ENCODE measurements at regions not wholly inside any gene's neighbourhood (a gene's known extent, or its start where the extent isn't known, plus 50 kb on each side); places are given as distances from the start of the nearest gene placed in this dataset.
"Not testable (repeated sequence)": the region's sequence is repeated elsewhere in the genome, so short reads cannot be mapped to it uniquely, and the experiment has no call there.

GRCh38 chr1:47680815-47681475 is 243.1 kb downstream of the FOXD2 start:
- DNase-seq: no peak

GRCh38 chr1:47681735-47682134 is 243.9 kb downstream of the FOXD2 start:
- DNase-seq: no peak

- no peak for DNase-seq
Measured at GRCh38 chr1:47682198-47682597, 244.4 kb downstream of the FOXD2 start.

GRCh38 chr1:47682786-47683350 is 245.0 kb downstream of the FOXD2 start:
- no peak for DNase-seq

DNA sequence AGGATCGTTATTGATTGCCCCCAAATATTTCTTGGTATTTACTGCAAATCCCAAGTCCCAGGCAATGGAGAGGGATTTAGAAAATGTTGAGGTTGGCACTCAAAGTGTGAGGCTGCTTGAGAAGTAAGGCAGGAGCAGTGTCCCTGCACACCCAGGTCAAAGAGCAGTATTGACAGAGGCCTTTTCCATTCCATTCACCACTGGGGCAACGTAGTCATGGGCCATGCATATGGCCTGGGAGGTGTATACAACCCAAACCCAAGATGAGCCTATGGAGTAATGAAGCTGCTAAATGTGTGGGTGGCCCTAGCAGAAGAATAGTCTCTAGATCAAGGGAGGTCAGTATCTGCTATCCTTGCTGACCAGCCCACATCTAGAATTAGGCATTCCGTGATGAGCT is 245.6 kb downstream of the FOXD2 start:
- DNase-seq: no peak

GRCh38 chr1:47684518-47684917 is 246.7 kb downstream of the FOXD2 start:
- no peak for DNase-seq

DNA sequence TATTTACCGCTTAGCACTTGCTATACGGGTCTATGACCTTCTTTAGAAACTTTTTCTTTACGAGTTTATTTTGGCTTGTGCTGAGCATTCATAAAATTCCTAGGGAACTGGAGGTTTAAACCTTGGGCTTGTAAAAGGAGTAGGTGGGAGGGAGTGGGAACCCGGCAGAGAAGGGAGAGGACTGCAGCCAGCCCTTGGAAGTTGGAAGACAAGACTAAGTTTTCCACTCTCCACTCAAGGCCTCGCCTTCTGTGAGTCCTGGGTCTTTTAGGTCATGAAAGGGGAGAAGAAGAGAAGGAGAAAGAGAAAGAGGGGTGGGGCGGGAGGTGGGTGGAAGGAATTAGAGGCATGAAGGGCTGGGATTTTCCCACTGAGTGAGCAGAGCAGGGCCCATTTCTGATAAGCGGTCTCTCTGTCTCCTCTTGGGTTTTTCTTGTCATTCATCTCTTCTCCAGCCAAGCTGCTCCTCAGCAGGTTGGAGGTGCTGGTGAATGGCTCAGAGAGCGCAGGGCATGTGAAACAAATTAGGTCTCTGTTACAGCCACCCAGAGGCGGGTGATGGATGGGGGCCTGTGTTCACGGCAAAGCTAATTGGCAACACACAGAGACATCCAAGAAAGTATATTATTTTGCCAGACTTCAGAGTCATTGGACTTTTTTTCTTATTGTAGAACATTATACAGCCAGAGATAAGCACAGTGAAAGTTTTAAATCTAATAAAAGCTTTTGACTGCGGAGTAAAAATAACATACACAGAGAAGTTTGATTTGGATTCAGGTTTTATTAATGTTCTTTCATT is 247.3 kb downstream of the FOXD2 start:
- no peak for DNase-seq

DNA sequence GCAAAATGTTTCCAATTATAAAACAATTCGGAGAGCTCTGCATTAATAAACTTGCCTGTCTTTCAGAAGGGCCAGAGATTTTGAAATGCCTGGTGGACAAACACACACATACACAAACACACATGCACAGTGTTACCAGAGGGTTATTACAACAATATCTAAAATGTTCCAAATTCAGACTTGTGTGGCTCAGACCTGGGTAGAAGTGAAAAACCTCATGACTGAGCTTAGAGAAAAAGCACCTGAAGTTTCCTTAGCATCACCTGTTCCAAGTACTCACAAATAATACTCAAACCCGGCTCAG is 247.9 kb downstream of the FOXD2 start:
- no peak for DNase-seq

DNA sequence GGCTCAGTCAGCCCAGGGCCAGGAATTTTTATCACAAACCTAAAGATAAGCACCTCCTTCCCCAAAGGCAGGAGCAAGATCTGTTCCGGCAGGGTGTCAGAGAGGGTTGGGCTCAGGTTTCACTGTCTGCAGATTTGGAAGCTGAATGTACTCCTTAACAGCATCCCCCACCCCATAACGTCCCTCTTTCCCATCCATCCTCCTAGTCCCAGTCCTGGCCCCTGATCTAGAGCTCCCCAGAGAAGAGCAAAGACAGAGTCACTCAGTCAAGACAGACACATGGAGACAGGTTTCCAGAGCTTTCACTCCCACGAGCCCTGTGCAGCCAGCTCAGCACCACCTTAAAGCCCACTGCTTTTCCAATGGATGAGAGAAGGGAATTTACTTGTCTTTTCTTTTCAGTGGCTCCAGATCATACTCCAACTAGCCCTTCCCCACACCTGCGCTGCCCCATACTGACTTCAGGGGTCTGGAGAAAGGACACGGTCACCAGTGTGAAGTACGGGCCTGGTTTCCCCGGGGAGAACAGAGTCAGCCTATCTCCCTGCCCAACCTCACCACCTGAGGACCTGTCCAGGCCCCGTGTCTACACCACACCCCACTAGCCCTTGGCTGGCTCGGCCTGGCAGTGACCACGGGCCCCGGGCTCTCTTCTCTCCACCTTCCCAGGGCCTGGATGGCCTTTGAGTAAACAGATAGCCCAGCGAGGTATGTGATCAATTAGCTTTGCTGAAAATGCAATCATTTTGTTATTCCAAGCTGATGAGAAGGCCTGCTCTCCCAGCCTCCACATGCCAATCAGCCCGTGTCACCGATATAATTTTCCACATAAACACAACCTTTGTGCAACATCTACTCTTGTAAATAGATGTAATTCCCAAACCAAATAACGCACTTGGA is 249.1 kb downstream of the FOXD2 start:
- DNase-seq: no peak

- DNase-seq: no peak
Measured at GRCh38 chr1:47687631-47688460, 250.0 kb downstream of the FOXD2 start.

DNA sequence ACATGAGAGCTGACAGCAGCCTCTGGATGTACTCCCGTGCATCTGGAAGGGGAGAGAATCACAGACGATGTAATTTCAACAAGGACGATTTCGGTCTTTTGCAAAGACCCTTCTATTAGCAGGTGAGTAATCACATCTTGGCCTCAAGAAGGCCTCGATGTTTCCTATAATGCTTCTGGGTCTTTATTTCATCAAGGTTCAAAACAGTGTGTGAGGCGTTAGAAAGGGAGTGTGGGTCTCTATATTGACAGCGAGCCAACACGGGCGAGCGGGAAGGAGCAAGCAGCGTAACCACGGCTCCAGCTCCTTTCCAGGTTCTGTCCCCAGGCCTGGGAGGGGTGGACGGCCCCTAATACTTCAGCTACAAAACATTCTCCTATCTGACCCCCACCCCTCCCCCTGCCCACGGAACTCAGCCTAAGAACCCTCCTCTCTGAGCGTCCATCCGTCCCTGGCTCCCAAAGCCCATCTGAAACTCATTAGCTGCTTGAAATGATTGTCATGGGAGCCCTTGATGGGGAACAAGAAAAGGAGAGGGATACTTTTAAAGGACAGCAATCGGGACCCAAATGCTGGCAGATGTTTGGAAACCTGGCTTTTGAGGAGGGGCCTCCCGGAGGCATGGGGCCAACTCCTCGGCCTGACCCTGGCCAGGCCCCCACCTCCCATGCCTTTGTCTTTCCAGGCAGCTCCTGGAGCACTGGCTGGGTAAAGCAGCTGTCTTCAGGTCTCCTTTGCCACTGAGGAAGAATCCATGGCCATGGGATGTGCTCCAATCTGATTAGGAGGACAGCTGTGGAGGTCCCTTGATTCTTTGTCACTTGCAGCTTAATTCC is 250.8 kb downstream of the FOXD2 start:
- no peak for DNase-seq

GRCh38 chr1:47689894-47690293 is 252.1 kb downstream of the FOXD2 start:
- DNase-seq: no peak

DNA sequence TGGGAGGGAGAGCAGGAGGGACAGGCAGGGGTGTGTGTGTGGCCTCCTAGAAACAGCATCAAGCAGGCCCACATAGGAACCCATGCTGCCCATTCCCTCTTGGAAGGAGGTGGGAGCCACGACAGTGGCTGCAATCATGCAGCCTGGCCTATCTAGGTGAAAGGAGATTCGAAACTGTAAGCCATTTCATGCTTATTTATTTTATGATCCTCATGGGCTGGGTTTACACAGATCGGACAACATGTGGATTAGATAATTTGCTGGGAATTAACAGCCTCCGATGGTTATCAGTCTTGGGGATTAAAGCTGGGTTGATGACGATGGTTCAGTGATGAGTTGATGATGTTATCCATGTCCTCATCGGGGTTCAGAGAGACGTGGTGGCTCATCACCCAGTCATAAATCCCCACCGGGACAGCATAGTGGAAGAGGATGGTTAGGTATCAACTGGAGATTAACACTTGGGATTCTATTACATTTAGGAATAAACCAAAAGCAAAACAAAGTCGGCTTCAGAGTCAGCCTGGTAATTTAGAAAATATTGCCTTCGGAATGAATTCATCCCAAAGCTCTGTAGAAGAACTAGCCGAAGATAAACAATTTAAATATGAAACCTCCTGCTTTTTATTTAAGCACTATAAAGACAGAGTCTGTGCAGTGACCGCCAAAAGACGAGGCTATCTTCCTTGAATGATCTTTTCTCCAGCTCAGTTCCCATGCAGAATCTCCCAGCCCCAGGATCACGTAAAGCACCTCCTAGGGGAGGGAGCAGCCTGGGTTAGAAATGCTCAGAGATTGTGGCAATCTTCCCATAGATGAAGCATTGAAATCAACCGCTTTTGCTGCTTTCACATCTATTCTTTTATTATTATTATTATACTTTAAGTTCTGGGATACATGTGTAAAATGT is 252.8 kb downstream of the FOXD2 start:
- no peak for DNase-seq

GRCh38 chr1:47691293-47691692 is 253.4 kb downstream of the FOXD2 start:
- not testable (repeated sequence) for DNase-seq

GRCh38 chr1:47692196-47692595 is 254.4 kb downstream of the FOXD2 start:
- no peak for DNase-seq

DNA sequence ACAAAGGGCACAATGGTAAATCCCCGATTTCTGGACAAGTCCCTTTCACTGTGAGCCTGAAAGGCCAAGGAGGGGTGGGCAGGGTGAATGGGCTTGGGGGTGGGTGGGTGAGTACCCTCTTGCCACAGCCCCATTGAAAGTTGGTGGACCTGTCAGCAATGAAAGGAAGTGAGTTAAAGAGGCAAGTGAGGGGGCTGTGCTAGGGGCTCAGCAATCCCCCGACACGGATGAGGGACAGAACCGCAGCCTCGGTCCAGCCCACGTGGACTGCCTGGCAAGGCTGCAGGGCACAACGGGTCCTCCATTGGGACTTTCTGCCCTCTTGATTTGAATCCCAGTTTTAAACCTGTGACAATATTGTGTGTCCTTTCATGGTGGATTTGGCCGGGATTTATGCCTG is 255.3 kb downstream of the FOXD2 start:
- no peak for DNase-seq

- DNase-seq: no peak
Measured at GRCh38 chr1:47694011-47694890, 256.4 kb downstream of the FOXD2 start.

DNA sequence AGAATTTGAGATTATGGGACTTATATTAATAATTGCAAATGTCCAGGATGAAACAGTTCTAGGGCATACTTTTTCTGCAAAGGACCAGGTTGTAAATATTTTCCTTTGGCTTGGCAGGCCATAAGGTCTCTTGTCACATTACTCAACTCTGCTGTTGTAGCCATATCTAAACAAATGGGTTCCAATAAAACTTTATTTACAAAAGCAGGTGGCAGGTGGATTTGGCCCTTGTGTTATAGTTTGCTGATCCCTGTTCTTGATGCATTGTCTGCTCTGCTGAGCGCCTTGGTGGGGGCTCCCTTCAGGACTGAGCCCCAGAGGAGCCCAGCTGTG is 258.5 kb downstream of the FOXD2 start:
- DNase-seq: no peak

All from amygdala (tissue), 56 donors.